IMR-90 (cell line): ENCODE measurements at regions not wholly inside any gene's neighbourhood (a gene's known extent, or its start where the extent isn't known, plus 50 kb on each side); places are given as distances from the start of the nearest gene placed in this dataset.

Source experiments
- ATAC-seq: fragments of 200-7000 bp; cut with Tn5 transposase; 2 replicates; pipeline ENCODE4 v1.9.1; 2020; ENCODE audit warnings: low read depth, mild to moderate bottlenecking, moderate library complexity
- BruUV-seq: library from RNA; stranded (reverse); fragments of 400-500 nt; replicated peaks from 2 replicates; lab custom pipeline; 2021; lab: Mats Ljungman, UMichigan
- CTCF ChIA-PET: fragments of 300-600 bp; formaldehyde crosslinking; extraction: SDS; loops from one replicate; lab custom pipeline; 2021; ENCODE audit warnings: antibody characterized with exemption; lab: Yijun Ruan, JAX
- POLR2A ChIA-PET: fragments of 300-600 bp; sonication (Branson Sonifier 250); formaldehyde crosslinking; loops from one replicate; lab custom pipeline; 2022; ENCODE audit warnings: antibody characterized with exemption; ENCODE audit not compliant: unreplicated experiment; lab: Charles Lee
- DNase-seq: peaks from one replicate; pipeline ENCODE4 v3.0.0; 2013
- H2AFZ ChIP-seq: replicated peaks from 2 replicates; pipeline ENCODE3; 2013; ENCODE audit warnings: low read length, mild to moderate bottlenecking; ENCODE audit not compliant: poor library complexity
- H2AK5ac ChIP-seq: 2 replicates; pipeline ENCODE4 v1.6.1; 2013; ENCODE audit warnings: low read depth, low read length, inconsistent platforms
- H2AK9ac ChIP-seq: replicated peaks from 2 replicates; pipeline ENCODE3; 2013; ENCODE audit warnings: mild to moderate bottlenecking, low read depth, low read length, moderate library complexity; ENCODE audit not compliant: poor library complexity
- H2BK120ac ChIP-seq: 2 replicates; pipeline ENCODE4 v1.6.1; 2013; ENCODE audit warnings: low read depth, low read length, inconsistent platforms
- H2BK15ac ChIP-seq: 3 replicates; pipeline ENCODE4 v1.6.1; 2013; ENCODE audit warnings: low read depth, low read length, inconsistent platforms
- H2BK20ac ChIP-seq: 2 replicates; pipeline ENCODE4 v1.6.1; 2013; ENCODE audit warnings: low read depth, mild to moderate bottlenecking, inconsistent platforms, low read length, moderate library complexity
- H2BK5ac ChIP-seq: 2 replicates; pipeline ENCODE4 v1.6.1; 2013; ENCODE audit warnings: mild to moderate bottlenecking, low read depth, low read length, inconsistent platforms; ENCODE audit not compliant: poor library complexity, severe bottlenecking
- H3K14ac ChIP-seq: replicated peaks from 2 replicates; pipeline ENCODE4 v1.6.1; 2013; ENCODE audit warnings: low read depth, low read length, inconsistent platforms
- H3K18ac ChIP-seq: 2 replicates; pipeline ENCODE4 v1.6.1; 2013; ENCODE audit warnings: low read depth, low read length, control low read depth
- H3K23ac ChIP-seq: 2 replicates; pipeline ENCODE4 v1.6.1; 2013; ENCODE audit warnings: low read depth, low read length, inconsistent platforms
- H3K27ac ChIP-seq: 2 replicates; pipeline ENCODE4 v1.5.1; 2013; ENCODE audit warnings: mild to moderate bottlenecking, control low read depth, low read length; ENCODE audit not compliant: insufficient read depth
- H3K27me3 ChIP-seq: 2 replicates; pipeline ENCODE4 v1.6.1; 2013; ENCODE audit warnings: low read length; ENCODE audit not compliant: control insufficient read depth, insufficient read depth
- H3K36me3 ChIP-seq: 2 replicates; pipeline ENCODE4 v1.6.1; 2013; ENCODE audit warnings: low read length, mixed read lengths; ENCODE audit not compliant: control insufficient read depth, insufficient read depth
- H3K4ac ChIP-seq: 2 replicates; pipeline ENCODE4 v1.6.1; 2013; ENCODE audit warnings: low read depth, low read length, inconsistent platforms
- H3K4me1 ChIP-seq: 2 replicates; pipeline ENCODE4 v1.6.1; 2013; ENCODE audit warnings: low read length, mixed read lengths; ENCODE audit not compliant: control insufficient read depth, insufficient read depth
- H3K4me2 ChIP-seq: 2 replicates; pipeline ENCODE4 v1.6.1; 2013; ENCODE audit warnings: low read depth, mild to moderate bottlenecking, control low read depth, low read length, moderate library complexity
- H3K4me3 ChIP-seq: 2 replicates; pipeline ENCODE4 v1.5.1; 2013; ENCODE audit warnings: low read depth, mild to moderate bottlenecking, control low read depth, low read length, moderate library complexity; ENCODE audit not compliant: insufficient read depth
- H3K56ac ChIP-seq: 2 replicates; pipeline ENCODE4 v1.6.1; 2013; ENCODE audit warnings: low read length, inconsistent platforms; ENCODE audit not compliant: insufficient read depth; ENCODE audit errors: extremely low read depth
- H3K79me1 ChIP-seq, 2 experiments: 2 replicates each; pipeline ENCODE4 v1.6.1; 2013; ENCODE audit warnings: low read length in 2 of 2, inconsistent platforms in 1 of 2, low read depth in 1 of 2
- H3K9ac ChIP-seq: 2 replicates; pipeline ENCODE4 v1.6.1; 2013; ENCODE audit warnings: low read depth, low read length, control low read depth
- H3K9me1 ChIP-seq: 2 replicates; pipeline ENCODE4 v1.6.1; 2013; ENCODE audit warnings: low read length, inconsistent platforms; ENCODE audit not compliant: insufficient read depth
- H3K9me3 ChIP-seq: 2 replicates; pipeline ENCODE4 v1.6.1; 2013; ENCODE audit warnings: low read length; ENCODE audit not compliant: control insufficient read depth, insufficient read depth
- H4K20me1 ChIP-seq: 2 replicates; pipeline ENCODE4 v1.6.1; 2013; ENCODE audit warnings: low read length, inconsistent platforms; ENCODE audit not compliant: insufficient read depth
- H4K5ac ChIP-seq: 2 replicates; pipeline ENCODE4 v1.6.1; 2013; ENCODE audit warnings: mild to moderate bottlenecking, low read depth, low read length, control low read depth
- H4K8ac ChIP-seq, 2 experiments: 2 replicates each; pipeline ENCODE4 v1.6.1; 2013; ENCODE audit warnings: low read depth in 2 of 2, low read length in 2 of 2, control low read depth in 1 of 2, inconsistent platforms in 1 of 2
- H4K91ac ChIP-seq: 2 replicates; pipeline ENCODE4 v1.6.1; 2013; ENCODE audit warnings: low read depth, low read length, inconsistent platforms; ENCODE audit not compliant: insufficient read depth
- BHLHE40 ChIP-seq: fragments of 150-350 bp; IDR thresholded peaks from 2 replicates; pipeline ENCODE4 v1.6.1; 2016; ENCODE audit warnings: mild to moderate bottlenecking, low read depth, low read length
- CEBPB ChIP-seq: IDR thresholded peaks from 2 replicates; pipeline ENCODE4 v1.6.1; 2012; ENCODE audit warnings: low read depth, low read length, improper control_type of control experiment
- FOS ChIP-seq: fragments of 150-350 bp; IDR thresholded peaks from 2 replicates; pipeline ENCODE4 v1.6.1; 2016; ENCODE audit warnings: low read depth, low read length
- MAZ ChIP-seq: IDR thresholded peaks from 2 replicates; pipeline ENCODE4 v1.6.1; 2012; ENCODE audit warnings: low read depth, mild to moderate bottlenecking, low read length, improper control_type of control experiment, moderate library complexity, borderline replicate concordance
- POLR2A ChIP-seq: IDR thresholded peaks from 2 replicates; pipeline ENCODE4 v1.6.1; 2012; ENCODE audit warnings: mild to moderate bottlenecking, low read depth, low read length
- RAD21 ChIP-seq: IDR thresholded peaks from 2 replicates; pipeline ENCODE4 v1.6.1; 2012; ENCODE audit warnings: low read length, improper control_type of control experiment
- RFX5 ChIP-seq: IDR thresholded peaks from 2 replicates; pipeline ENCODE4 v1.8.0; 2012; ENCODE audit warnings: low read depth, mild to moderate bottlenecking, low read length, moderate library complexity
- SMC3 ChIP-seq: fragments of 150-350 bp; IDR thresholded peaks from 2 replicates; pipeline ENCODE4 v1.6.1; 2016; ENCODE audit warnings: low read depth, mild to moderate bottlenecking, antibody characterized with exemption, low read length, moderate library complexity
- WGBS, 2 experiments: methylation state at CpG; one replicate each; pipeline versions ENCODE4 v1.1.5 to v1.1.7; 2013; ENCODE audit warnings: missing lambda C conversion rate in 2 of 2; ENCODE audit not compliant: insufficient read length in 1 of 2; ENCODE audit errors: extremely low coverage in 2 of 2; 5-methylcytosine and 5-hydroxymethylcytosine counted together
- dilution Hi-C: fragments of 300-500 bp; cut with HindIII; formaldehyde crosslinking; loops from one replicate; pipeline ENCODE4 v1.14.3; 2018; ENCODE audit warnings: low sequenced_read_pairs; ENCODE audit not compliant: unreplicated experiment
- in situ Hi-C: fragments of 300-500 bp; cut with MboI; formaldehyde crosslinking; loops from 3 replicates; pipeline ENCODE4 v1.14.3; 2019; ENCODE audit warnings: low sequenced_read_pairs, inconsistent platforms, mixed read lengths
- intact Hi-C: fragments of 100-400 bp; cut with micrococcal nuclease; formaldehyde crosslinking; loops from 2 replicates; pipeline ENCODE4 v1.10.0; 2022
- TF ChIP-seq, protein P1 (sequence below): fragments of 150-350 bp; IDR thresholded peaks from 2 replicates; pipeline ENCODE4 v1.6.1; 2016; ENCODE audit warnings: low read depth, mild to moderate bottlenecking, low read length, moderate library complexity, borderline replicate concordance
- TF ChIP-seq, protein P2 (sequence below): conservative IDR thresholded peaks from 2 replicates; pipeline ENCODE4 v1.5.1; 2012; ENCODE audit warnings: mild to moderate bottlenecking, low read depth, low read length, improper control_type of control experiment

DNA sequence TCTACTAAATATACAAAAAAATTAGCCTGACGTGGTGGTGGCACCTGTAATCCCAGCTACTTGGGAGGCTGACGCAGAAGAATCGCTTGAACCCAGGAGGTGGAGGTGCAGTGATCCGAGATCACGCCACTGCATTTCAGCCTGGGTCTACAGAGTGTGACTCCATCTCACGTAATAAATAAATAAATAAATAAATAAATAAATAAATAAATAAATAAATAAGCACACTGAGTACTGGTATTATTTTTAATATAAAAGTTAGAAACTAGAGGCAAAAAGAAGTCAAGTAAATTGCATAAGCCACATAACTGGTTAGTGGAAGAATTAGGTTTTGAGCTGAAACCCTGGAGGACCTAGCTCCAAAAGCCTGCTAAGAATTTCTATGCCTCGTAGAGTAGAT, 1262.7 kb upstream of the PABPC4L start:
- no peak overlapping the region for H2BK15ac ChIP-seq
- H3K36me3 ChIP-seq, result no peaks in the 10 kb centered on the region
- no peak for DNase-seq
- H3K14ac ChIP-seq, result no peak overlapping the region
- no peak overlapping the region for H2AK9ac ChIP-seq
- H4K8ac ChIP-seq, result no peak overlapping the region
- ATAC-seq, result no peak
- H3K79me1 ChIP-seq, result no peaks in the 10 kb centered on the region
- no peak overlapping the region for H3K18ac ChIP-seq
- no peak overlapping the region for H3K23ac ChIP-seq
- H3K4me3 ChIP-seq, result no peak overlapping the region
- no peak overlapping the region for H3K4ac ChIP-seq
- no peaks in the 10 kb centered on the region for H4K20me1 ChIP-seq
- no peak overlapping the region for H2BK120ac ChIP-seq
- no peak overlapping the region for H3K9ac ChIP-seq
- H2BK5ac ChIP-seq, result no peak overlapping the region
- in situ Hi-C loops (no loop called here), intact Hi-C loops (no loop called here), dilution Hi-C loops (no loop called here)
- H3K56ac ChIP-seq, result no peak overlapping the region
- TF ChIP-seq MAZ (no peak), RFX5 (no peak), SMC3 (no peak), POLR2A (no peak), BHLHE40 (no peak), CEBPB (no peak), FOS (no peak), RAD21 (no peak)
- TF ChIP-seq, protein P1, sequence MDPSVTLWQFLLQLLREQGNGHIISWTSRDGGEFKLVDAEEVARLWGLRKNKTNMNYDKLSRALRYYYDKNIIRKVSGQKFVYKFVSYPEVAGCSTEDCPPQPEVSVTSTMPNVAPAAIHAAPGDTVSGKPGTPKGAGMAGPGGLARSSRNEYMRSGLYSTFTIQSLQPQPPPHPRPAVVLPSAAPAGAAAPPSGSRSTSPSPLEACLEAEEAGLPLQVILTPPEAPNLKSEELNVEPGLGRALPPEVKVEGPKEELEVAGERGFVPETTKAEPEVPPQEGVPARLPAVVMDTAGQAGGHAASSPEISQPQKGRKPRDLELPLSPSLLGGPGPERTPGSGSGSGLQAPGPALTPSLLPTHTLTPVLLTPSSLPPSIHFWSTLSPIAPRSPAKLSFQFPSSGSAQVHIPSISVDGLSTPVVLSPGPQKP, result no peak
- TF ChIP-seq, protein P2, sequence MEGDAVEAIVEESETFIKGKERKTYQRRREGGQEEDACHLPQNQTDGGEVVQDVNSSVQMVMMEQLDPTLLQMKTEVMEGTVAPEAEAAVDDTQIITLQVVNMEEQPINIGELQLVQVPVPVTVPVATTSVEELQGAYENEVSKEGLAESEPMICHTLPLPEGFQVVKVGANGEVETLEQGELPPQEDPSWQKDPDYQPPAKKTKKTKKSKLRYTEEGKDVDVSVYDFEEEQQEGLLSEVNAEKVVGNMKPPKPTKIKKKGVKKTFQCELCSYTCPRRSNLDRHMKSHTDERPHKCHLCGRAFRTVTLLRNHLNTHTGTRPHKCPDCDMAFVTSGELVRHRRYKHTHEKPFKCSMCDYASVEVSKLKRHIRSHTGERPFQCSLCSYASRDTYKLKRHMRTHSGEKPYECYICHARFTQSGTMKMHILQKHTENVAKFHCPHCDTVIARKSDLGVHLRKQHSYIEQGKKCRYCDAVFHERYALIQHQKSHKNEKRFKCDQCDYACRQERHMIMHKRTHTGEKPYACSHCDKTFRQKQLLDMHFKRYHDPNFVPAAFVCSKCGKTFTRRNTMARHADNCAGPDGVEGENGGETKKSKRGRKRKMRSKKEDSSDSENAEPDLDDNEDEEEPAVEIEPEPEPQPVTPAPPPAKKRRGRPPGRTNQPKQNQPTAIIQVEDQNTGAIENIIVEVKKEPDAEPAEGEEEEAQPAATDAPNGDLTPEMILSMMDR, result no peak
- H2BK20ac ChIP-seq, result no peak overlapping the region
- WGBS, 2 experiments, result no CpG with 5 or more reads among the region's 7 CpGs
- BruUV-seq, result no TSS peak
- ChIA-PET POLR2A (no interaction called here), CTCF (no interaction called here)
- no peaks in the 10 kb centered on the region for H3K27me3 ChIP-seq
- H3K4me2 ChIP-seq, result no peak overlapping the region
- H3K9me3 ChIP-seq, result no peaks in the 10 kb centered on the region; the same call in 1 of the 2 replicates
- no peak overlapping the region for H3K27ac ChIP-seq
- no peak overlapping the region for H2AK5ac ChIP-seq
- H2AFZ ChIP-seq, result no peak overlapping the region
- no peaks in the 10 kb centered on the region for H3K4me1 ChIP-seq
- H4K5ac ChIP-seq, result no peak overlapping the region
- H4K91ac ChIP-seq, result no peak overlapping the region
- H3K9me1 ChIP-seq, result no peaks in the 10 kb centered on the region
